Spinal cord (tissue), 9 donors: ENCODE measurements at regions not wholly inside any gene's neighbourhood (a gene's known extent, or its start where the extent isn't known, plus 50 kb on each side); places are given as distances from the start of the nearest gene placed in this dataset.
"Not testable (repeated sequence)": the region's sequence is repeated elsewhere in the genome, so short reads cannot be mapped to it uniquely, and the experiment has no call there.

Source experiments
- DNase-seq, 6 donors: peaks; one replicate each; pipeline versions ENCODE4 v3.0.0 to v3.0.0-alpha.2; 2013 to 2015; ENCODE audit warnings: low spot score in 6 of 6, low read depth in 4 of 6
- H3K27ac ChIP-seq: one replicate; pipeline ENCODE4 v1.5.1; 2013; ENCODE audit warnings: low read depth, low read length, control low read depth
- H3K27me3 ChIP-seq: one replicate; pipeline ENCODE4 v1.6.1; 2013; ENCODE audit warnings: low read length; ENCODE audit not compliant: control insufficient read depth, insufficient read depth
- H3K36me3 ChIP-seq: one replicate; pipeline ENCODE4 v1.6.1; 2013; ENCODE audit warnings: low read length; ENCODE audit not compliant: control insufficient read depth, insufficient read depth
- H3K4me1 ChIP-seq: one replicate; pipeline ENCODE4 v1.6.1; 2013; ENCODE audit warnings: low read length; ENCODE audit not compliant: control insufficient read depth, insufficient read depth
- H3K4me3 ChIP-seq: one replicate; pipeline ENCODE4 v1.5.1; 2013; ENCODE audit warnings: low read depth, low read length, control low read depth
- H3K9me3 ChIP-seq: one replicate; pipeline ENCODE4 v1.6.1; 2013; ENCODE audit warnings: low read length; ENCODE audit not compliant: control insufficient read depth, insufficient read depth
- WGBS: methylation state at CpG from one replicate; pipeline ENCODE4 v1.1.5; 2013; ENCODE audit warnings: missing lambda C conversion rate; ENCODE audit not compliant: insufficient coverage; 5-methylcytosine and 5-hydroxymethylcytosine counted together
- donor health status: healthy.

DNA sequence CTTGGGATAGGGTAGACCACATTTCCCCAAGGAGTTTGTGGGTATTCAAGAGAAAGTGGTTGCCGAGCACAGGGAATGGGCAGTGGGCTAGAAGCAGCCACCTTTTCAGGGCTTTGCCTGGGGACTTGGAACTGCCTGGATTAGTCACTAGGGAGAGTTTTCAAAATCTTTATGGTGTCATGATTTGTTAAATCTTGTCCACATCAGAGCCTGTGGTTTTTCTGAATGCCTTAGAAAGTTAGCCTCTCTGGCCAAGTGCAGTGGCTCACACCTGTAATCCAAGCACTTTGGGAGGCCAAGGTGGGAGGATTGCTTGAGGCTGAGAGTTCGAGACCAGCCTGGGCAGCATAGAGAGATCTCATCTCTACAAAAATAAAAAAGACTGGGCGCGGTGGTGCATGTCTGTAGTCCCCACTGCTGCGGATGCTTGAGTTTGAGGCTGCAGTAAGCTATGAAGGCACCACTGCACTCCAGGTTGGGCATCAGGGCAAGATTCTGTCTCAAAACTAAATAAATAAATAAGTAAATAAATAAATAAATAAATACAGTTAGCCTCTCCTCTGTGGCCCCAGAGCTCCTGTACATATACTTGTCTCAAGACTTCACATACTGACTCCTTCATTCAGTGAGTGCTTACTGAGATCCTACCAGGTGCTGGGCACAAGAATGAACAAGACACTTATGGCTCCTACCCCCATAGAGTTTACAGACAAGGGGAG lies 76.3 kb upstream of the HNF1B start:
- H3K4me3 ChIP-seq: no peak overlapping the region
- no peaks in the 10 kb centered on the region for H3K27me3 ChIP-seq
- H3K9me3 ChIP-seq: no peaks in the 10 kb centered on the region
- DNase-seq: no peak
- no peak overlapping the region for H3K27ac ChIP-seq
- peaks cover 6% of the 10 kb centered on the region for H3K4me1 ChIP-seq
- 84% methylated on average over 4 of the region's 5 CpGs for WGBS
- no peaks in the 10 kb centered on the region for H3K36me3 ChIP-seq

DNA sequence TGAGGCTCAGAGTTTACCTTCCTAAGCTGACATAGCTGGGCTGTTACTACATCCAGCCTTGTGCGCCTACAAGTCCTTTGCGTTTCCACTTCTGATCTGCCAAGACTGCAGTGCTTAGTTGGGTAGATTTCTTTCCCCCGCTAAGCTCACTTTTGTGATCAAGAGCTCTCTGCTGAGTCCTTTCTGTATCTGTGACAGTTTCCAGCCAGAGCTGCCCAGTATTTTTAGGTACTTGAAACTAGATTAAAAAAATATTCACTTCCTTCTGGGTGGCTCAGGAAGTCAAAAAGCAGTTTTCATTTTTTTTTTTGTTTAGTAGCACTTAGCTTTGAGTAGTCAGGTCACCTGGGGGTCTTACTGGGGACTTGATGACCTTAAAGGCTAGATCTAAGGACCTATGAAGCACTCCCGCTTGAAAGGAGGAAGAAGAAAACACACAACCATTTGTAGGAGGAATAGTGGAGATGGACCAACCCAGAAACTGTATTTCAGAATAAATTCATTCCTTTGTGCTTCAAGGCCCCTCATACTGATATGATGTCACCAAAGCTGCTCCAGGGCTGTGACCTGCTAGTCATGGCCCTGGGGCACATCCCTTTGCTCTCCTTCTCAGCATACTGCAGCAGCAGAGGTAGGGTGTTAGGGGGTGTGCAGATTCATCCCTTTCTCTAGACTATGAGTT lies 75.6 kb upstream of the HNF1B start:
- H3K36me3 ChIP-seq: no peaks in the 10 kb centered on the region
- DNase-seq: no peak
- H3K27me3 ChIP-seq: no peaks in the 10 kb centered on the region
- H3K4me3 ChIP-seq: no peak overlapping the region
- 90% methylated on average over 3 of the region's 4 CpGs for WGBS
- H3K27ac ChIP-seq: no peak overlapping the region
- H3K9me3 ChIP-seq: no peaks in the 10 kb centered on the region
- peaks cover 6% of the 10 kb centered on the region for H3K4me1 ChIP-seq

DNA sequence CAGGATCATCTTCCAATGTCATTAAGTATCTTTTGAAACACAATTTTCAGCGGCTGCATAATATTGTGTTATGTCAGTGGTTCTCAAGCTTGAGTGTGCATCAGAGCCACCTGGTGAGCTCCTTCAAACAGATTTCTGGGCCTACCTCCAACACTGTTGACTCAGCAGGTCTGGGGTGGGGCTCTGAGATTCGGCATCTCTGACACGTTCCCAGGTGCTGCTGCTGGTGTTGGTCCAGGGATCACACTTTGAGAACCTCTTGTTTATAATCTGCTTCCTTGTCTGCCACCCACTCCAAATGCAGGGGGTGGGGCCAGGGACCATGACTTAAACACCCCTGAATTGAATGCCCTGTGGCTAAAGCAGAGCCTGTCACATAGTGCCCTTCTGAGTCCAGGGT lies 73.8 kb upstream of the HNF1B start:
- no peak overlapping the region for H3K4me3 ChIP-seq
- no peak for DNase-seq
- H3K27me3 ChIP-seq: no peaks in the 10 kb centered on the region
- H3K36me3 ChIP-seq: no peaks in the 10 kb centered on the region
- no peaks in the 10 kb centered on the region for H3K9me3 ChIP-seq
- H3K4me1 ChIP-seq: no peaks in the 10 kb centered on the region
- no peak overlapping the region for H3K27ac ChIP-seq
- WGBS: 61% methylated on average over 2 of the region's 3 CpGs

DNA sequence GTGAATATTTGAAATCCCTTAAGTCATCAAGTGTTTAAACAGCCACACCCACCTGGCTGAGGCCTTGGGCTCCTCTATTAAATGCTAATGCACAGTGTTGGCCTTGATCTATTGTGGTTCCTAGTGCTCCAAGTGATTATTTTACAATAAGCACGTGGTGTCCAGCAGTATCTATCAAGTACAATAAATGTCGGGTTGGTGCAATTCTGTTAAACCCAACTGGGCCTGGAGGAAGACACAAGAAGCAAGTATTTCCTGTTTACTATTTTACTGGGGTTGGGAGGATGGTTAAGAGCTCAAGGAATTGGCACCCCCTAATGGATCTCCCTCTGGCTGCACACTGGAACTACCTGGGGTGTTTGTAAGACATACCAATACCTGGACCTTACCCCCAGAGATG lies 72.1 kb upstream of the HNF1B start:
- Histone ChIP-seq H3K4me3 (no peak overlapping the region), H3K27me3 (no peaks in the 10 kb centered on the region), H3K36me3 (no peaks in the 10 kb centered on the region), H3K27ac (no peak overlapping the region), H3K9me3 (no peaks in the 10 kb centered on the region), H3K4me1 (no peaks in the 10 kb centered on the region)
- 80% methylated on average over 2 of the region's 2 CpGs for WGBS
- no peak for DNase-seq

DNA sequence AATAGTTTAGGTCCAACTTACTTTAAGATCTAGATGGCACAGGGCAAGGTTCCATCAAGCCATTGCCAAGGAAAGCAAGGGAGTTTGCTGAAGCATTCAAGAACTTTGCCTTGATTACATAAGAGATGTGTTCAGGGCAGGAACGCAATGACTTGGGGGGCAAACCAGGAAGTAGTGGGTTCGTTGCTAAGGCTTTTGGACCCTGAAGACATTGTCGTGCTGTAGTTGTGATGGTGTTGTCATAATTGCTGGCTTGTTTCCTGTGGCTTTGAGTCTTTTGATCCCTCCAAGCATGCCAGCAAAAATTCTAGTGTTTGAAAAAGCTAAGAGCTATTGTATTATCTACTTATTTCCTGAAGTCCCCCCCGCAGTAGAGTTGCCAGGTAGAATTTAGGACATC lies 70.7 kb upstream of the HNF1B start:
- no peaks in the 10 kb centered on the region for H3K9me3 ChIP-seq
- no peaks in the 10 kb centered on the region for H3K27me3 ChIP-seq
- WGBS: 48% methylated on average over 2 of the region's 4 CpGs
- H3K36me3 ChIP-seq: no peaks in the 10 kb centered on the region
- no peak overlapping the region for H3K4me3 ChIP-seq
- H3K27ac ChIP-seq: no peak overlapping the region
- DNase-seq: no peak
- no peaks in the 10 kb centered on the region for H3K4me1 ChIP-seq

DNA sequence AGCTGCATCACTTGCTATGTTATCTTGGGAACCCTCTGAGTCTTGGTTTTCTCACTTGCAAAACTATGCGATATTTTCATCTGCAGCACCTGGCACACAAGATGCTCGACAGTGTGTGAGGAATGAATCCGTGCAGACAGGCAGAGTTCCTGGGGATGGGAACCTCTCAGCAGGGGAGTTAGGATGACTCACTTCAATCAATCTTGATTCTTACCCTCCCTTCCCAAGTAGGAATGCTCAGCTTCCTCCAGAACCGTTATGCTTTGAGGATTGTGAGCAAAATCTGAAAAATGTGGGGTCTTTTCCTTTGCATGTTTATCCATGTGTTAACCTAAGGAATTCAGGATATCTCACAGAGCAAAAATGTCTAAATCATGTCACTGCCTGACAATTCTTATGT lies 68.9 kb upstream of the HNF1B start:
- WGBS: no CpG with 5 or more reads among the region's 4 CpGs
- Histone ChIP-seq H3K36me3 (no peaks in the 10 kb centered on the region), H3K27ac (no peak overlapping the region)

DNA sequence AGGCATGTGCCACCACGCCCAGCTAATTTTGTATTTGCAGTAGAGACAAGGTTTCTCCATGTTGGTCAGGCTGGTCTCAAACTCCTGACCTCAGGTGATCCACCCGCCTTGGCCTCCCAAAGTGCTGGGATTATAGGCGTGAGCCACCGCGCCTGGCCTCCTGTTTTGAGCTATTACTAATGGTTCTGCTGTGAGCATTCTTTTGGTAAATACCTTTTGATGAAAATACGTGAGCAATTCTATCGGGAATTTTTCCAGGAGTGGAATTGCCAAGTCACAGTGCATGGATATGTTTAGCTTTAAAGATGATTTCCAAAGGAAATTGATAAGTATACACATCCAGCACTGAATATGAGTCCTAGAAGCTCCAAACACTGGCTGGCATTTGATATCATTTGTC lies 64.0 kb upstream of the HNF1B start:
- H3K36me3 ChIP-seq, H3K4me1 ChIP-seq, H3K4me3 ChIP-seq, DNase-seq, H3K27ac ChIP-seq, H3K9me3 ChIP-seq, H3K27me3 ChIP-seq: not testable (repeated sequence)
- WGBS: 88% methylated on average over 1 of the region's 7 CpGs

More for the DNA sequence above, 68.9 kb upstream of the HNF1B start:
- peak in 1 of 6 donors; percentile 65 for DNase-seq
- H3K9me3 ChIP-seq: no peaks in the 10 kb centered on the region
- no peaks in the 10 kb centered on the region for H3K4me1 ChIP-seq
- H3K4me3 ChIP-seq: no peak overlapping the region
- H3K27me3 ChIP-seq: no peaks in the 10 kb centered on the region

DNA sequence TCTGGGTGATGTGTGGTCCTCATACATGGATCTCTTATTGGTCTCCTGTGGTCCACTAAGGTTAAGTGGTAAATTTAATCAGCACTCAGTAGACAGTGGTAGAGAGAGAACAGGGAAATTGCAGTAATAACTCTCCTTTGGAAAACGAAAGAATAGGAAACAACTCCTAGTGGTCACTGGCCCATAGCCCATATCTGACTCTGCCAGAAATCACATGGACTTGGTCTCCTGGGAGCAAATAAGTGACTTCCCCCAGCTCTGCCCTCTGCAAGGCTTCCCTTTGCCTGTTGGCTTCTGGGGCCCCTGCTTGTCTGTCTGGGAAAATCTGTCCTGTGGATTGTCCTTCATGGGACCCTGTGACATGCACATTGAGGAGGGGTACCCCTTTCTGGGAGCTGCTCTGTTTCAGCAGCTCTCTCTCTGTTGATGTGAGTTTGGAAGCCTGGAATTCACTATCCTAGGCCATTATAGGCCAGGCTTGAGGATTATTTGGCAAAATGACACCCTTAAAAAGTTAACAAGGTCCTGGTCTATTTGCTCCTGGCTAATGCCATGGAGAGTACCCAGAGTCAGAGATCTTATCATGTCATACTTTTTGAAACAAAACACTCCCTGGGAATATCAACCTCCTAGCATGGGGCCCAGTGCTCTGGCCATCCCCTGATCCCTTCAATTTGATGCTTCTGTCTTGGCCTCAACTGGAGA lies 58.0 kb upstream of the HNF1B start:
- H3K36me3 ChIP-seq: no peaks in the 10 kb centered on the region
- peak in 2 of 6 donors; percentile 19 to 30 for DNase-seq
- H3K9me3 ChIP-seq: no peaks in the 10 kb centered on the region
- no peak overlapping the region for H3K27ac ChIP-seq
- no peaks in the 10 kb centered on the region for H3K27me3 ChIP-seq
- peaks cover 4% of the 10 kb centered on the region for H3K4me1 ChIP-seq
- WGBS: 44% methylated on average over 1 of the region's 1 CpG
- H3K4me3 ChIP-seq: no peak overlapping the region

DNA sequence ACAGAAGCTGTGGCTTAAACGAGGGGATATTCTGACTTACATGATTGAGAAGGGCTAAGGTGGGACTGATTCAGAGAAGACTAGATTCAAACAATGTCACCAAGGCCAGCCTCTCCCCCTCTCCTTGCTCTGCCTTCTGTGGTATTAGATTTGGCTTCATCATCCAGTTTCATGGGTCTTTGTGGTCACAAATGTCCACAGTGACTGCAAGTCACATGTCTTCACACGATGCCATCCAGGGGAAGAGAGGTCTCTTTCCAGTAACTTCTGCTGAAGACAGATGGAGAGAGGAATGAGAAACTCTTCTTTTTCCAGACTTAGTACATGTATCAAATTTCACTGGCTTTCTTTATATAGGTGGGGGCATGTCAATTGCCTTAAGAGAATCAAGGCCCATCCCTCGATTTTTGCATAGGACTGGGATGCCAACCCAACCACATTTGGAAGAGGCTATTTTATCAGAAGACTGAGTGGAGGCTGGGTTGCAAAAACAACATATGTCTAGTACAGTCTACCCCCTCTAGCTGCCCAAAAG lies 57.3 kb upstream of the HNF1B start:
- Histone ChIP-seq H3K27me3 (no peaks in the 10 kb centered on the region), H3K36me3 (no peaks in the 10 kb centered on the region), H3K4me1 (peaks cover 4% of the 10 kb centered on the region), H3K4me3 (no peak overlapping the region), H3K27ac (no peak overlapping the region), H3K9me3 (no peaks in the 10 kb centered on the region)
- no peak for DNase-seq
- 100% methylated on average over 1 of the region's 3 CpGs for WGBS
